NOMO-1 treated with dmso at 0.1 percent for 144 hours (cell line): ENCODE measurements at regions not wholly inside any gene's neighbourhood (a gene's known extent, or its start where the extent isn't known, plus 50 kb on each side); places are given as distances from the start of the nearest gene placed in this dataset.

Experiments used
- DNase-seq: peaks from one replicate; lab custom pipeline; 2025; ENCODE audit not compliant: unreplicated experiment; lab: John Stamatoyannopoulos, UW

GRCh38 chr2:71800851-71801250, 346.8 kb downstream of the CYP26B1 start:
- no peak for DNase-seq

- no peak for DNase-seq
Measured at GRCh38 chr2:71800106-71800809, 346.9 kb downstream of the DYSF start.

DNA sequence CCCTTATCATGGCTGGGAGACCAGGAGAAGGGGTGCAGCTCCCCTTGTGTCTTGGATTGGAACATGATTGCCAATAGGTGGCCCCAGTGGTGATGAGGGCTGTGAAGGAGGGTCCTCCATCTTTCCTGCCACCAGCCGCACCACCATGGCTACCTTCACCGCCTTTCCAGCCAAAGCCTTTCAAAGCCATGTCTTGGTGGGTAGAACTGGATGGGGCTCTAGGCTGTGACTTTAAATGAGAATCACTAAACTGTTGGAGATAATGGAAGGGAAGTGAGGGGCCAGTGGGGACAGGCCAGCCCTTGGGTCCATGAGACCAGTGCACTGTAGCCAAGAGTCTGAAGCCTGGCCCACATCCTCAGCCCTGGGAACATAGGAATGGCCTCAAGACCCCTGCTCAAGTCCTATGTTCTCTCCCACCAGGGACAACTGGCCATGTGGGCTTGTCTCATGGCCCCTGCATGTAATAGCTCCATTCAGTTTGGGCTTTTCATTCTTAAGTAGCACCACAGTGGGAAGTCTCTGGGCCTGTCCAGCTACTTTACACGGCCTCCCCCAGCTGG, 345.7 kb downstream of the DYSF start:
- no peak for DNase-seq

DNA sequence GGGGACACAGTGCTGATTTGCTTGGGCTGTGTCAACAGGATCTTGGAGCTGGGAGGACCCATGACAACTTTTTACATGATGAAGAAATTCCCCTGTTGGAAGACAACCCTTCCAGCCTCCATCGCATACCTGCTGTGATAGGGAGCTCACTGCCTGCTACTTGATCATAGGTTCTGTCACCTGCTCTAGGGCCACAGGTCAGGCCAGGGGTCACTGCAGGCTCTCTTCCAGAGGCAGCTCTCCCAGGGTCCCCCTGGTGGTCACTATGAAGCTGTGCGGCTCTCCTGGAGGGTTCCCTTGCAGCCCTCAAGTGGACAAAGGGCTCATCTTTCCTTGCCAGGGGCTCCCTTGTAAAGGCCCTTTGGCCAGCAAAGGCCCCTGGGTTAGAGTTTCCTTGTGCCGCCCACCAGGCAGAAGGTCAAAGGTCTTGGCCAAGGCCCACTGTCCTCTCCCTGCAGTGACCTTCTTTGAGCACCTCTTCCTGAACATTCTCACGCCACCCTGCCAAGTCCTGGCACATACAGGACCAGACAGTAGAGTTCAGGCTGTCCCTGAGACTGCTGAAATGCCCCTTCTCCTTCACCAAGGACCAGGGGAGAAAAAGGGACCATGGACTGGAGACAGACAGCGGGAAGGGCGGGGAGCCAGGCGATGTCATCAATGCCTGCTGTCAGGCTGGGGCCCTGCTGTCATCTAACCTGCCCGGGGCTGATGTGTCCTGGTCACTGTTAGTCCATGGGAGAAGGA, 345.1 kb downstream of the DYSF start:
- DNase-seq, result no peak

- no peak for DNase-seq
Measured at GRCh38 chr2:71797035-71797810, 343.9 kb downstream of the DYSF start.

- DNase-seq, result no peak
Measured at GRCh38 chr2:71796174-71796593, 342.8 kb downstream of the DYSF start.

DNA sequence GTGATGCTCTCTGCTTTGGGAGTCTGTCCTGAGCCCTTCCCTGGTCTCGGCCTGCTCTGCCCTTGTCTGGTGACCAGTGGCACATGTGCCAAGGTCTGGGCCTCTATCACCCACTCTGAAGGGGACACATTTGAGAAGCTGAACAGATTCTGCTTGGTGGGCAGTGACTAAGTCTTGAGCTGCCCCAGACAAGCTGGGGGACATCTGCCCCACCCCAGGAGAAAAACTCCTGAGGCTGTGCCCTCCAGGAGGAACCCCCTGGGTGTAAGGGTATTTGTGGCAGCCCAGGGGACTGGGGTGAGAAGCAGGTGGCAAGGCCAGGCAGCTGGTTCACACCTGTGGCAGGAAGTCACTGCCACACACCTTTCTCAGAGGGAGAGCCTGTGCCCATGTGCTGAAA, 342.1 kb downstream of the DYSF start:
- DNase-seq, result no peak

- no peak for DNase-seq
Measured at GRCh38 chr2:71794611-71795010, 341.2 kb downstream of the DYSF start.

GRCh38 chr2:71793926-71794325, 340.6 kb downstream of the DYSF start:
- no peak for DNase-seq

DNA sequence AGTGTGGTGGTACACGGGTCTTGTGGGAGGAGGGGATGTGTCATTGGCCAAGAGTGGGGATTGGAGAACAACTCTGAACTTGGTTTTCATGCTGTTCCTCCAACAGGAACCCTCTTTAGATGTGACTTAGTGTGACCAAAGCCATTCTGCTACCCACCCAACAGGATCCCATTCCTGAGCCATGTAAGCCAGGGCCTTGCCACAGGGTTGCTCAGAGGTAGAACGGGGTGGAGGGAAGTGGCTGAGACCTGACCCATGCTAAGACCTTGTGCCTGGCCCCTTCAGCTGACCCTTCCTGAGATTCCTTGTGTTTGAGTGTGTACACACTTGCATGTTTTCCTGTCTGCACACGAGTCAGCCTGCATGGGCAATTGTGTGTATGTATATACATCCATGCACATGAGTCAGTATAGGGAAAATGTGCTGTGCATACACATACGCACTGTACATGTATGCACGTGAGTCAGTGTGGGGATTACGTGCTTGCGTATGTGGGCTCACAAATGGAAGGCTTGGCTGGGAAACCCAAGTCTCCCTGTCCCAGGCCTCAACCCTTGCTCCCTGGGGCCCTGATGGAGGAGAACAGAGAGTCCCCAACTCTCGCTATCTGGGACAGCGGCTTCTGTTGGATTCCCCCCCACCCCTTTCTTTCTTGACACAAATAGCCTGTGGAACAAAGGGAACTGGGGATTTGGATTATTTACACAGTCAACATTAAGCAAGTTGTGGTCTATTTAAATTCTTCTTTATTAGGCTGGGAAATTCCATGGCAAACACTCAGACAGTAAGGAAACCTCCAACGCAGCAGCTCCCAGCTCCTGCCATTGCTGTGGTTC, 339.8 kb downstream of the DYSF start:
- DNase-seq, result no peak

DNA sequence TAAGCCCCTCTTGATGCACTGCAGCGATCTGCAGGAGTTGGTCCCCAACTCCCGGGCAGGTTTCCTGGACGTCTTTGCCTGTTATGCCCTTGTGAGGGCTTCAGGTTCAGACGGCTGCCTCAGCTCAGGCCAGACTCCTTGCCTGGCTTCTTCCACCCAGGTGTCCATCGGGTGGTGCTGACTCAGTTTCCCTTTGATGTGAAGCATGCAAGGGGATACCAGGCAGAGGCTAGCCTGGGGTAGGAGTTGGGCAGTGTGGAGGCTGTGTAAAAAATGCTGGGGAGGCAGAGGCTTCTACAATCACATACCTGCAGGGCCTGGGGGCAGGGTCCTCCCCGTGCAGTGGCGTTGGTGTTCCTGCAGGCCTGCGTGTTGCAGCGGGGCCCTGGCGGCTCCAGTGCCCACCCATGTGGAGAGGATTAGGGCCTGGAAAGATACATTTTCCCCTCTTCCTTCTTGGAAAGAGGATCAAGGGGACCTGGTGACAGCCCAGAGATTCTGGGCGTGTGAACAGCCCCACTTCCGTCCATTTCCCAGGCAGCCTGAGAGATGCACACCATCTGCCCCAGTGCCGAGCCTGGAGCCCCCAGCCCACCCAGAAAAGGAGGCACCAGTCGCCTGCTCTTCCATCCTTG, 338.3 kb downstream of the DYSF start:
- DNase-seq, result no peak

GRCh38 chr2:71791061-71791450, 337.7 kb downstream of the DYSF start:
- no peak for DNase-seq

- DNase-seq, result no peak
Measured at GRCh38 chr2:71790226-71791060, 337.1 kb downstream of the DYSF start.

DNA sequence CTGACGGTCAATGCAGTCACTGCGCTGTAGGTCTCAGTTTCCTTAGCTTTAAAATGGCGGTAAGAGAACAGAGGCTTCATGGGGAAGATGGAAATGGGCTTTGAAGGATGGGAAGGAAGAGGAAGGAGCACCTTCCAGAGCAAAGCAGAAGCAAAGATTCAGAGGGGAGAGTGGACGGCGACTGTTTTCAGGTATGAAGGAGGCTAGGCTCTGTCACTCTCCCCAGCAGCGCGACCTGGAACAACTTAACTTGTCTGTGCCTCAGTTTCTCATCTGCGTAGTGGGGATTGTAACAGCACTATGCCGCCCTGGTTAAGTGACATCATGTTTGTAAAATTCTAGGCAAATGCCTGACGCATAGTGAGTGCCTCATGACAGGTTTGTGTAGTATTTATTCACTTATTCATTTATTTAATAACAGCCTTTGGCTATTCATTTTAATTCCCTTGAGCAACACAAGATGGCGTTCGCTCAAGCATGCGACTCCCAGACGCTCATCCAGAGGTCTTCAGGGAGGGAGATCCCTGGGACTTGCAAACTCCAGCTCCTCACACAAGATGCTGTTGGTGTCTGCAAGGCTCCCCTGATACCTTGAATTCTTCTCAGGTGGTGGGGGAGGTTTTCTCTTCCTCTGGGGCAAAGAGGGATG, 336.3 kb downstream of the DYSF start:
- no peak for DNase-seq

GRCh38 chr2:71788601-71789240, 335.4 kb downstream of the DYSF start:
- no peak for DNase-seq

GRCh38 chr2:71788186-71788525, 334.8 kb downstream of the DYSF start:
- no peak for DNase-seq

- DNase-seq, result no peak
Measured at GRCh38 chr2:71787476-71788185, 334.3 kb downstream of the DYSF start.

GRCh38 chr2:71787108-71787415, 333.7 kb downstream of the DYSF start:
- no peak for DNase-seq
